Mesenchymal stem cell (in vitro differentiated cells and primary cell): ENCODE measurements at regions not wholly inside any gene's neighbourhood (a gene's known extent, or its start where the extent isn't known, plus 50 kb on each side); places are given as distances from the start of the nearest gene placed in this dataset. TPM values are rescaled to one million over a fixed set of nuclear protein-coding genes. Genes with fewer than 3 reads are reported as not detected.
A peak's percentile ranks its signal among the peaks of the same experiment; 100 is the strongest.

Experiments used
- DNase-seq: peaks from one replicate; pipeline ENCODE4 v3.0.0-alpha.2; 2013
- H2AFZ ChIP-seq: one replicate; pipeline ENCODE4 v1.6.1; 2013; ENCODE audit warnings: low read depth, mild to moderate bottlenecking, control low read depth, inconsistent platforms, low read length, moderate library complexity
- H2AK5ac ChIP-seq: 2 replicates; pipeline ENCODE4 v1.6.1; 2013; ENCODE audit warnings: low read length, moderate library complexity, mild to moderate bottlenecking, inconsistent platforms; ENCODE audit not compliant: severe bottlenecking
- H2BK120ac ChIP-seq: one replicate; pipeline ENCODE4 v1.6.1; 2013; ENCODE audit warnings: low read depth, mild to moderate bottlenecking, inconsistent platforms, low read length, moderate library complexity
- H2BK12ac ChIP-seq, 2 experiments: one replicate each; pipeline ENCODE4 v1.6.1; 2013; ENCODE audit warnings: inconsistent platforms in 2 of 2, low read length in 2 of 2, mild to moderate bottlenecking in 2 of 2, moderate library complexity in 2 of 2, control low read depth in 1 of 2
- H2BK15ac ChIP-seq: one replicate; pipeline ENCODE4 v1.6.1; 2013; ENCODE audit warnings: mild to moderate bottlenecking, low read depth, inconsistent platforms; ENCODE audit not compliant: poor library complexity, severe bottlenecking
- H2BK5ac ChIP-seq: 2 replicates; pipeline ENCODE4 v1.6.1; 2013; ENCODE audit warnings: low read depth, mild to moderate bottlenecking, low read length, control low read depth, inconsistent platforms; ENCODE audit not compliant: poor library complexity, severe bottlenecking
- H3K14ac ChIP-seq, 2 experiments: one replicate each; pipeline ENCODE4 v1.6.1; 2013; ENCODE audit warnings: inconsistent platforms in 2 of 2, low read length in 2 of 2, control low read depth in 1 of 2, mild to moderate bottlenecking in 1 of 2, moderate library complexity in 1 of 2
- H3K18ac ChIP-seq, 2 experiments: one replicate each; pipeline ENCODE4 v1.6.1; 2013; ENCODE audit warnings: inconsistent platforms in 2 of 2, low read length in 2 of 2, control low read depth in 1 of 2, low read depth in 1 of 2, mild to moderate bottlenecking in 1 of 2
- H3K23ac ChIP-seq, 2 experiments: one replicate each; pipeline ENCODE4 v1.6.1; 2013; ENCODE audit warnings: inconsistent platforms in 2 of 2, low read length in 2 of 2, mild to moderate bottlenecking in 2 of 2, moderate library complexity in 2 of 2, control low read depth in 1 of 2
- H3K27ac ChIP-seq: 2 replicates; pipeline ENCODE4 v1.5.1; 2013; ENCODE audit warnings: mild to moderate bottlenecking, moderate library complexity, low read length, control low read depth, inconsistent platforms; ENCODE audit not compliant: poor library complexity, severe bottlenecking
- H3K27me3 ChIP-seq, 2 experiments: 2 replicates each; pipeline versions ENCODE4 v1.6.1 to v1.7.0; 2013; ENCODE audit warnings: low read length in 2 of 2, mild to moderate bottlenecking in 2 of 2, moderate library complexity in 2 of 2, control low read depth in 1 of 2, inconsistent platforms in 1 of 2; ENCODE audit not compliant: control insufficient read depth in 1 of 2, insufficient read depth in 1 of 2
- H3K36me3 ChIP-seq, 2 experiments: 2 replicates each; pipeline versions ENCODE4 v1.6.1 to v1.7.0; 2013; ENCODE audit warnings: low read length in 2 of 2, control low read depth in 1 of 2, inconsistent platforms in 1 of 2, low read depth in 1 of 2, mild to moderate bottlenecking in 1 of 2; ENCODE audit not compliant: insufficient read depth in 2 of 2, control insufficient read depth in 1 of 2
- H3K4ac ChIP-seq, 2 experiments: one replicate each; pipeline ENCODE4 v1.6.1; 2013; ENCODE audit warnings: inconsistent platforms in 2 of 2, low read length in 2 of 2, mild to moderate bottlenecking in 2 of 2, moderate library complexity in 2 of 2, control low read depth in 1 of 2, low read depth in 1 of 2
- H3K4me1 ChIP-seq: 2 replicates; pipeline ENCODE4 v1.6.1; 2013; ENCODE audit warnings: low read depth, low read length, control low read depth; ENCODE audit not compliant: control insufficient read depth, insufficient read depth
- H3K4me2 ChIP-seq: 2 replicates; pipeline ENCODE4 v1.6.1; 2013; ENCODE audit warnings: low read length, mild to moderate bottlenecking, inconsistent platforms; ENCODE audit not compliant: poor library complexity, severe bottlenecking
- H3K4me3 ChIP-seq, 2 experiments: 2 replicates each; pipeline versions ENCODE4 v1.5.1 to v1.7.0; 2013; ENCODE audit warnings: low read length in 2 of 2, mild to moderate bottlenecking in 2 of 2, control low read depth in 1 of 2, low read depth in 1 of 2; ENCODE audit not compliant: insufficient read depth in 1 of 2
- H3K79me1 ChIP-seq: replicated peaks from 2 replicates; pipeline ENCODE4 v1.6.1; 2013; ENCODE audit warnings: mild to moderate bottlenecking, control low read depth, low read length, inconsistent platforms; ENCODE audit not compliant: poor library complexity, severe bottlenecking
- H3K9ac ChIP-seq: 2 replicates; pipeline ENCODE4 v1.7.0; 2013; ENCODE audit warnings: mild to moderate bottlenecking, low read length, moderate library complexity
- H3K9me3 ChIP-seq: 2 replicates; pipeline ENCODE4 v1.7.0; 2013; ENCODE audit warnings: mild to moderate bottlenecking, low read length; ENCODE audit not compliant: control insufficient read depth
- H4K8ac ChIP-seq: one replicate; pipeline ENCODE4 v1.6.1; 2013; ENCODE audit warnings: inconsistent platforms, mild to moderate bottlenecking, low read length, moderate library complexity
- H4K91ac ChIP-seq: one replicate; pipeline ENCODE4 v1.6.1; 2013; ENCODE audit warnings: mild to moderate bottlenecking, low read length, inconsistent platforms
- WGBS: methylation state at CpG from one replicate; pipeline ENCODE4 v1.1.7; 2013; ENCODE audit warnings: mixed read lengths; 5-methylcytosine and 5-hydroxymethylcytosine counted together
- small RNA-seq: library from polyadenylated mRNA; stranded (forward); fragments of <200 nt; extraction: miRNeasy Mini kit (QIAGEN cat#:217004); gene quantifications from one replicate; pipeline ENCODE3, GENCODE V24; 2013; ENCODE audit warnings: low read depth

- Histone ChIP-seq H2BK15ac (no peak overlapping the region), H2BK120ac (no peak overlapping the region), H3K4me1 (no peaks in the 10 kb centered on the region), H3K14ac (no peak overlapping the region), H3K4ac (no peak overlapping the region), H3K9ac (no peak overlapping the region), H3K23ac (no peak overlapping the region), H2BK5ac (no peak overlapping the region), H3K79me1 (no peaks in the 10 kb centered on the region), H4K8ac (no peak overlapping the region), H3K27me3 (no peaks in the 10 kb centered on the region), H2AK5ac (no peak overlapping the region), H3K4me3 (no peak overlapping the region), H2AFZ (no peak overlapping the region), H3K18ac (no peak overlapping the region), H2BK12ac (no peak overlapping the region), H3K4me2 (no peak overlapping the region), H3K9me3 (peaks cover 16% of the 10 kb centered on the region), H3K27ac (no peak overlapping the region), H3K36me3 (no peaks in the 10 kb centered on the region), H4K91ac (no peak overlapping the region)
- no peak for DNase-seq
- 91% methylated on average over 10 of the region's 11 CpGs for WGBS
Observed at GRCh38 chr2:12663306-12664037, 53.3 kb upstream of the TRIB2 start.

- H2AK5ac ChIP-seq: no peak overlapping the region
- no peak overlapping the region for H2BK15ac ChIP-seq
- H2BK5ac ChIP-seq: no peak overlapping the region
- no peak overlapping the region for H4K8ac ChIP-seq
- H3K4me3 ChIP-seq: no peak overlapping the region
- peaks cover 16% of the 10 kb centered on the region for H3K9me3 ChIP-seq
- no peak overlapping the region for H2AFZ ChIP-seq
- H3K23ac ChIP-seq: no peak overlapping the region
- H3K36me3 ChIP-seq: no peaks in the 10 kb centered on the region
- H3K18ac ChIP-seq: peak overlapping the region in 1 of 2 experiments; percentile 21
- no peak overlapping the region for H2BK120ac ChIP-seq
- H3K4ac ChIP-seq: no peak overlapping the region
- no peak for DNase-seq
- peak overlapping the region in 1 of 2 experiments; percentile 80 for H3K14ac ChIP-seq
- no peaks in the 10 kb centered on the region for H3K4me1 ChIP-seq
- no peak overlapping the region for H3K4me2 ChIP-seq
- no peak overlapping the region for H2BK12ac ChIP-seq
- no peak overlapping the region for H3K9ac ChIP-seq
- H3K79me1 ChIP-seq: no peaks in the 10 kb centered on the region
- no peak overlapping the region for H3K27ac ChIP-seq
- H3K27me3 ChIP-seq: no peaks in the 10 kb centered on the region
- H4K91ac ChIP-seq: no peak overlapping the region
Observed at GRCh38 chr2:12665334-12665733, 51.4 kb upstream of the TRIB2 start.

- H2AK5ac ChIP-seq: no peak overlapping the region
- DNase-seq: no peak
- no peak overlapping the region for H2BK120ac ChIP-seq
- no peak overlapping the region for H2AFZ ChIP-seq
- H3K4me3 ChIP-seq: no peak overlapping the region
- H4K8ac ChIP-seq: no peak overlapping the region
- no peak overlapping the region for H3K23ac ChIP-seq
- peaks cover 16% of the 10 kb centered on the region for H3K9me3 ChIP-seq
- H2BK15ac ChIP-seq: no peak overlapping the region
- H3K36me3 ChIP-seq: no peaks in the 10 kb centered on the region
- no peak overlapping the region for H3K4me2 ChIP-seq
- no peak overlapping the region for H3K18ac ChIP-seq
- H3K9ac ChIP-seq: no peak overlapping the region
- H3K4me1 ChIP-seq: no peaks in the 10 kb centered on the region
- no peaks in the 10 kb centered on the region for H3K79me1 ChIP-seq
- no peak overlapping the region for H2BK12ac ChIP-seq
- no peak overlapping the region for H2BK5ac ChIP-seq
- no peak overlapping the region for H3K4ac ChIP-seq
- H3K27ac ChIP-seq: no peak overlapping the region
- no peak overlapping the region for H3K14ac ChIP-seq
- no peak overlapping the region for H4K91ac ChIP-seq
- H3K27me3 ChIP-seq: no peaks in the 10 kb centered on the region
Observed at GRCh38 chr2:12666445-12666844, 50.3 kb upstream of the TRIB2 start.

Small RNA genes lying in the stretch of these regions (small RNA-seq; reads per million reads assigned to genes)
- gene MIR3681 (2.6 reads per million), gene RF00093 (not detected), gene RNU6-843P (not detected)
